ENCODE measurements at regions not wholly inside any gene's neighbourhood (a gene's known extent, or its start where the extent isn't known, plus 50 kb on each side); places are given as distances from the start of the nearest gene placed in this dataset.

DNA sequence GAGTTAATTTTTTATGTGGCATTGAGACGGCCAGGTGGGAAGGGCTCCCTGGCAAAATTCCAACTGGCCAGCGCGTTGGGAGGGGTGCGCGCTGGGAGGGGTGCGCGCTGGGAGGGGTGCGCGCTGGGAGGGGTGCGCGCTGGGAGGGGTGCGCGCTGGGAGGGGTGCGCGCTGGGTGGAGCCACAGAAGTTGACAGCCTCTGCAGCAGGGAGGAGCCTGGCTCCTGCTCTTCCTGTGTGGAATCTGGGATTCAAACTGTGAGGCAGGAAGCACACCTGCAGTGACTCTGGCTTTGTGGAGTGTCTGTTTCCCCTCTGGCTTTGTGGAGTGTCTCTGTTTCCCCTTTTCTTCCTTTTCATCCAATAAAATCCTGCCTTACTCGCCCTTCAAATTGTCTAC lies 147.9 kb upstream of the CBLN2 start:
- DNase-seq = no peak

DNA sequence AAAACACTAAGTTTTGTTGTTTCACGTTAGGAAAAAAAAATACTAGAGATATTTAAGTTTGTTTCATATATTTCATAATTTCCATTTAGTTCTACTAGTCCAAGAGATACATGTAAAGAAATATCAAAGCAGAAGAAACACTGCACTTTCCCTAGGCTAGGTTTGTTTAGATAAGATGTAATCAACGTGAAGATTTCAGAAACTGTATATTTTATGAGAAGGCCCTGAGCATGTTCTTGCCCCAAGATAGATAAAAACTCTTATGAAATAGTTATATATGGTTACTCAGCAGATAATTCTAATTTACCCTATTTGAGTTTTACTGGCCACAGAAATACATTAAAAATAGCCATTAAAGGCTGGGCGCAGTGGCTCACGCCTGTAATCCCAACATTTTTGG lies 143.6 kb upstream of the CBLN2 start:
- DNase-seq = no peak

DNA sequence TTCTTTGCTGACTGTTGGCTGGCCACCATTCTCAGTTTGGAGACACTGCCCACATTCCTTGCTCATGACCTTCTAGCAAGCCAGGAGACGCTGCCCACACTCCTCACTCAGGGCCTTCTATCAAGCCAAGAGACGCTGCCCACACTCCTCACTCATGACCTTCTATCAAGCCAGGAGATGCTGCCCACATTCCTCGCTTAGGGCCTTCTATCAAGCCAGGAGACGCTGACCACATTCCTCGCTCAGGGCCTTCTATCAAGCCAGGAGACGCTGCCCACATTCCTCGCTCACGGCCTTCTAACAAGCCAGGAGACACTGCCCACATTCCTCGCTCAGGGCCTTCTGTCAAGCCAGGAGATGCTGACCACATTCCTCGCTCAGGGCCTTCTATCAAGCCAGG lies 131.3 kb upstream of the CBLN2 start:
- no peak for DNase-seq

GRCh38 chr18:72674710-72675109 lies 130.6 kb upstream of the CBLN2 start:
- DNase-seq = no peak

DNA sequence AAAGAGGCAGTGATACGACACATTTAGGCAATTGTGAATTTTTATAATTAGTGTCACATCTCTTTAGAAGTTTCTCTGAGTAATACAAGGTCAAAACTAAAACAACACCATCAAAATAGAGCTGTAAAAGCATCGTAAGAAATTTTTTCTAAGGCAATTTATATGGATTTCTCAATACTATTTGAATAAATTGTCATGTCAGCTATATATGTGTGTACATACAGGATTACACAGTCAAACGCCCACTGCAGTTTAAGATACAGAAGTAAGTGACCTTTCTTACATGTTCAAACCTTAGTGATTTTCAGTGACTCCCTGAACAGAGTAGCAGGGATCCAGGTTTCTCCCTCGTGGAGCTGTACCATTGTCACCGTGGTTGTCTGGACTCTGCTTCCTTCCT lies 129.1 kb upstream of the CBLN2 start:
- DNase-seq = no peak

DNA sequence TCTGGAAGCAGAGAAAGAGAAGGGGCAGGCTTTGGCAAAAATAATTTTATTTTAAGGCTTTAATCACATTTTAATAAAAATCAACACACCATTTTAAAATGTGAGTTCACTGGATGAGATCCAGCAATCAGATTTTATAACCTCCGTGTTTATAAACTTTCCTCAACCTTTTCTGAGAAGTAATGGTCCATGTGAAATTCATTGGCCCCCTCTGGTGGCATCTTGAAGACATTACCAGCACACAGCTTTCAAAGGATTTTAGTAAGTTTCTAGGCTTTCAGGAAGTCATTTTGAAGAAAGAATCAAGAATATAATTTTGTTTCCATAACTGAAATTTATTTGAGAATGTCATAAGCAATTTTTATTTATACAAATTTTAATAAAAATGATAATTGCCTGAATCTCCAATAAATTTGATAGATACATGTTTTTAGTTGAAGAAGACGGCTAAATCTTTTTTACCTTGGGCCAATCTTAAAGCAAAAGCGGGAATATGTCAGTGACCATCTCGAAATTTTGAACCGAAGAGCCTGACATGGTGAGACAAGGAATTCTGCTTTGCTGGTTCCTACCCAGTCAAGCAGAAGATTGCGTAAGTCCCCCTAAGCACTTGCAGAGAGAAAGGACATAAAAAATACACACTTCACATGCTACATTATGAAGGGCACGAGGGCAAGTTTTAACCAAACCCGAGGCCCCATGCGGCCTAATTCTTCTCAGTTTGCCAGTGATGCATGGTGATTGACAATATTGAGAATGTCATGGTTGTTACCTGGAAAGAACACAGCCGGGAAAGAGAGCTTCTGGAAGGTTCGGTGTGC lies 128.4 kb upstream of the CBLN2 start:
- peak; percentile 2 for DNase-seq

DNA sequence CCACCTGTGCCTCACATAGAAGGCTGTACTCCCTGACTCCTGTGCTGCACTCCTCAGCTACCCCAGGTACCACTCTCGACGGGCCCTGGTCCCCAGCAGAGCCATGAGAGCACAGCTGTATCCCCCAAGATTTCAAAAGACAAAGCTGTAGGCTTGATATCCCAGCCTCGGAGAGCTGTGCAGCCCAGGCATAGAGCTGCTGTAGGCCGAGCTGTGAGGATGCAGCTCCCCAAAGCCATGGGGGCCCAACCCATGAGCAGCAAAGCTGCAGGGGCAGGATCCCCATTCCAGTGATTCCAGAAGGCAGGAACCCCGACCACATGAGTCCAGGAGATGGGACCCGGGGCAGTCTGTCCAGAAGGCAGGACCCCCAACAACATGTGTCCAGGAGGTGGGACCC lies 123.8 kb upstream of the CBLN2 start:
- no peak for DNase-seq

GRCh38 chr18:72652990-72653593 lies 109.0 kb upstream of the CBLN2 start:
- peak; percentile 1 for DNase-seq

DNA sequence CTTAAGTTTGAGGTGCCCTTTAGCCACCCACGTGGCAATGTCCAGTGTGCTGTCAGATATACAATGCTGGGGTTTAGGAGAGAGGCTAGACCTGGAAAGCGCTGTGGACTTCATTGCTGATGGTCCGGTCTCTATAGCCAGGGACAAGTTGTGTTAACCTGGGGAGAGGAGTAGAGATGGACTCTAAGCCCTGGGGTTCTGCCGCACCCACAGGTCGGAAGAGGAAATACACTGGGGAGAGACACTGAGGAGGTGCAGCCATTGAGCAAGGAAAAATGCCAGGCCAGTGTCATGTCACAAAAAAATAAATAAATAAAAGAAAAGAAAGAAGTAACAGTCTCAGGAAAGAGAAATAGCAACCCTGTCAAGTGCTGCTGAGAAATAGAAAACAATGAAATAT lies 106.9 kb upstream of the CBLN2 start:
- no peak for DNase-seq

DNA sequence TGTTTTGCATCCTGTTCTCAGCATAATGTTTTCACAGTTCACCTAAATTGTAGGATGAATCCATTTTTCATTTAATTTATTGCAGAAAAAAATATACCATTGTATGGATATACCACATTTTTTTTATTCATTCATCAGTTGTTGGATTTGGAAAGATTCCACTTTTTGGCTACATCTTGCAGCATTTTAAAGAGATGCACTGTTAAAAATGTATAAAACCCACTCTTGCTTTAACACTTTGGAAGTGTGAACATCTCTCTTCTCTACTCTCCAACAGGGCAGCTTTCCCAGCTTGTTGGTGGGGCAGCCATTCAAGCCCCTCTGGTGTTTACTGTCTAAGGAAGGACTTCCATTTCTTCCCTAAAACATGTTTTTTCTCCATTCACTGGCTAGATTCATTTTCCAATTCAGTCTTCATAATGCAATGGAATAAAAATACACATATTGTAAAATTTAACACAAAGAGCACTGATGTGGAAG lies 104.4 kb upstream of the CBLN2 start:
- DNase-seq = no peak

DNA sequence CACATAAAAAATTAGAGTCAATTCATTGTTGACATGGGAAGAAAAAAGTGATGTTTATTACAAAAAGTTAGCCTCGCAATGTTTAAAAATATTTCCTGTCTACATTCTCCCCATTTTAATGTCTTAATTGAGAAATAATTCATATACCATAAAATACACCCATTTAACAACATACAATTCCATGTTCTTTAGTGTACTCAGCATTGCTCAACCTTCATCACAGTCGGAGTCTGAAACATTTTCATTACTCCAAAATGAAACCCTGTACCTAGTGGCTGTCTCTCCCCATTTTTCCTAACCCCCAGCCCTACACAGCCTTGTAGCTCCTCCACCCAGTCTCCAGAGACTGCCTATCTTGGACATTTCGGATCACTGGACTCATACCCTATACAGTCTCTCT lies 103.9 kb upstream of the CBLN2 start:
- DNase-seq = no peak

GRCh38 chr18:72640557-72640956 lies 96.4 kb upstream of the CBLN2 start:
- no peak for DNase-seq

GRCh38 chr18:72638376-72638775 lies 94.2 kb upstream of the CBLN2 start:
- DNase-seq = no peak

DNA sequence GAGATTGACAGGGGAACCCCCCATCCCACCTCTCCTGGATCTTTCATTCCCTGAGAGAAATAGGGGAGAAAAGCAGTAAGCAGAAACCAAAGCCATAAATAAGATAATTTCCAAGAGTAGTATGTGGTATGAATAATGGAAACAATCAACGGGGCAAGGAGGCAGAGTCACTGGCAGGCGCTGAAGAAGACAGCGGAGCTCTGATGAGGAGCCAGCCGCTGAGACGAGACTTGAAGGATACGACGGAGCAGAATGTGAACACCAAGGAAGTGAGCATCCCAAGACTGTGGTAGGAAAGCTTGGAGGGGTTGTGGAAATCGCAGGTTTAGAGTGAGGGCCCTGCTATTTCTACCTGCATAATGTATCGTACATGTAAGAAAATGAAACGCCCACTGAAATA lies 93.6 kb upstream of the CBLN2 start:
- DNase-seq = no peak

DNA sequence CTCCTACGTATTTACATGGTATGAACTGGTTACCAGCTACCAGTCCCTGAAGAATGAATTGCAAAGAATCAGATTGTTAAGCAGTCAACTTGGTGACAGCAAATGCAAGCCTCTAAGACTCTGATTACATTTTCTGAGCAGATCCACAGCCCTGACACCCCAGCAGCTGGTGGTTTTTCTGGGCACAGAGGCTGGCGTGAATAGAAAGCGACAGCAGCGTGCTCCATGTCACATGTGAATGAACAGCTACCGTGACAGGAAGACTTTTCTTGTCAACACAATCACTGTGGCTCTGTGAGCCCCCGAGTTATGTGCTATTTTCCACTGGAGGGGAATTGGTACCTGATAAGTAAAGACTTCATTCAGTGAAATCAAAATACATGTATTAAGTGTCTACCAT lies 93.2 kb upstream of the CBLN2 start:
- DNase-seq = no peak

- DNase-seq = no peak
These were observed 92.5 kb upstream of the CBLN2 start for GRCh38 chr18:72636611-72637010.

- no peak for DNase-seq
These were observed 90.4 kb upstream of the CBLN2 start for GRCh38 chr18:72634500-72634899.

- DNase-seq = no peak
These were observed 86.8 kb upstream of the CBLN2 start for GRCh38 chr18:72630991-72631390.

DNA sequence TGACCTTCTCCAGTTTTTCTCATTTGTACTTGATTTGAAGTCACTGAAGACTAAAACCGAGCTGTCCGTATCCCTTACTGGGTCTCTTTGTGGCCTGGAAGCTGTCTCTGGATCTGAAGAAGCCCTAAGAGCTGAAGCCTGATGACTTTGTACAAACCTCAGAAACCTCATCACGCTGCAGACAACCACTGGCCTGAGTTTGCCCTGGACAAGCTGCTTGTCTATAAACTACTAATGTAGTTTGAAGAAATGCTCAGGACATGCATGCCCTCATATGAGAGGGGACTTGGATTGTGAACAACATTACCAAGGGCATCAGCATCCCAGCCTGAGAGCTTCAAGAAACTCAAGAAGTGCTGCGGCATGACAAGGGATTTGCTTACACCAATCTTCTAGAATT lies 79.3 kb upstream of the CBLN2 start:
- no peak for DNase-seq

DNA sequence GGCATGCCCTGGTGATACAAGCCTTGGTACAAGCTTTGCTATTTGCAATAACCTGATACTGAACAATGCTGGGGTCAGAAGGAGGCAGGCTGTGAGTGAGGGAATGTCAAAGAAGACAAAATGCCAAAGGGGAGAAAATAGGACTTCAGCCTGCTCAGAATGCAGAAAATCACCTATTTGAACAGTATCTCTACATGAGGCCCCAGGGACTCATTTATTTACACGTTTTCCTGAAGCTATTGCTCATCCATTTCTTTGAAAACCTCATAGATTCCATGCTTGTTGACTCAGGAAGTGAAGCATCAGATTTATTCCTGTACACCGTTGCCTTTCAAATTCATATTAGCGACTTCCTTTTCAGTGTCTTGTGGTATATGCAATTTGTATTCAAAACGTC lies 69.4 kb upstream of the CBLN2 start:
- no peak for DNase-seq

DNA sequence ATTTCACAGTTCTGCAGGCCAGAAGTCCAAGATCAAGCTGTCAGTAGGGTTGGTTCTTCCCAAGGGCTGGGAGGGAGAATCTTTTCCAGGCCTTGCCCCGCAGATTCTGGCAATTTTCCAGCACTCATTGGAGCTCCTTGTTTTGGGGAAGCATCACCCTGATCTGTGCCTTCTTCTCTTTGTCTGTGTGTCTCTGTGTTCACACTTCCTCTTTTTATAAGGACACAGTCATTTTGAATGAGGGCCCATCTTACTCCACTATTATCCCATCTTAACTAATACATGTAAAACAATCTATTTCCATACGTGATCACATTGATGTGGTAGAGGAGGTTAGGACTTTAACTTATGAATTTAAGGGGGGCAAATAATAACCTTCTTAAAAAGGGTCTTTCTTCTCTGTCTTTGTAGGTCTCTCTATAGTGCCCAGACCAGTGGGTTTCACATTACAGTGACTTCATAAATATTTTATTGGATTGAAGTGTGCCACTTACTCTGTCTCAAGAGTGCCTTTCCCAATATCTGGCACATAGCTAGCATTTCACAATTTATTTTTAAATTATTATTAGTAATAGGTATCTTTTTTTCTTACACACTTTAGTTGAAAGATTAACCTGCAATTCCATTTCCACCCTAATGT lies 68.9 kb upstream of the CBLN2 start:
- DNase-seq = no peak

GRCh38 chr18:72605376-72605775 lies 61.2 kb upstream of the CBLN2 start:
- DNase-seq = no peak

DNA sequence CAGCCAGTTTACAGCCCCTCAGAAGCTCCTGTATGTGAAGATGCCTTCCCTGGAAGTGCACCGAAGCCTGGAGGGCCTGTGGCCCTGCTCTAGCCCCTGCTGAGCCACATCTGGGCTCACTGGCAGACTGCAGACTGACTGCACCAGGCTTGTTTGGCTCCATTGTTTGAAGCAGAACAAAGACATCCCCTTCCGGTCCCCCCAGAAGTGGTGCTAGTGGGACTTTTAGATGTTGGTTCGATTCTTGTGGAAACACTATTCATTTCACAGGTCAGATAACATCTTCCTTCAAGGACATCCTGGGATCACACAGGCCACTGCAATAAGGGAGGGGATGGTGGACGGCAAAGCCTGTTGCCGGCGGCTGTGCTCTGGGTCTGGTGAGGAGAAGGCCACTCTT lies 57.8 kb upstream of the CBLN2 start:
- no peak for DNase-seq

GRCh38 chr18:72601481-72601880 lies 57.3 kb upstream of the CBLN2 start:
- DNase-seq = no peak
